Right lobe of liver (tissue), 6 donors: ENCODE measurements at regions not wholly inside any gene's neighbourhood (a gene's known extent, or its start where the extent isn't known, plus 50 kb on each side); places are given as distances from the start of the nearest gene placed in this dataset.

ENCODE experiments used
- ATAC-seq, 4 donors: fragments of 200-7000 bp; cut with Tn5 transposase; one replicate each; pipeline ENCODE4 v1.9.1; 2020; ENCODE audit warnings: mild to moderate bottlenecking in 4 of 4, moderate library complexity in 4 of 4
- DNase-seq, 3 donors: peaks; one replicate each; pipeline ENCODE4 v3.0.0-alpha.2; 2020
- H3K27ac ChIP-seq, 3 donors: fragments of 200-600 bp; one replicate each; pipeline ENCODE4 v1.8.0; 2022
- H3K27me3 ChIP-seq, 2 donors: fragments of 200-600 bp; one replicate each; pipeline ENCODE4 v1.8.0; 2022
- H3K36me3 ChIP-seq, 4 donors: fragments of 200-600 bp; sonication (generic) in 1 of 4; one replicate each; pipeline versions ENCODE4 v1.5.1 to v1.8.0; 2017 to 2022; ENCODE audit warnings: control low read depth in 1 of 4
- H3K4me1 ChIP-seq, 4 donors: fragments of 200-600 bp; sonication (generic) in 1 of 4; one replicate each; pipeline versions ENCODE4 v1.5.1 to v1.8.0; 2017 to 2022; ENCODE audit warnings: control low read depth in 1 of 4
- H3K4me3 ChIP-seq, 3 donors: fragments of 200-600 bp; one replicate each; pipeline ENCODE4 v1.8.0; 2022
- H3K9me3 ChIP-seq, 4 donors: fragments of 200-600 bp; sonication (generic) in 1 of 4; one replicate each; pipeline versions ENCODE4 v1.5.1 to v1.8.0; 2017 to 2022; ENCODE audit warnings: control low read depth in 1 of 4
- CTCF ChIP-seq, 4 donors: fragments of 200-600 bp in 3 of 4; fragments of 450-650 bp in 1 of 4; IDR thresholded peaks; one replicate each; pipeline versions ENCODE4 v1.5.1 to v1.8.0; 2016 to 2022; ENCODE audit warnings: antibody characterized with exemption in 4 of 4, mild to moderate bottlenecking in 2 of 4
- POLR2A ChIP-seq: fragments of 450-650 bp; IDR thresholded peaks from one replicate; pipeline ENCODE4 v1.6.1; 2017; ENCODE audit warnings: antibody characterized with exemption, mild to moderate bottlenecking
- whole genome bisulfite sequencing: methylation state at CpG from one replicate; pipeline ENCODE4 v1.1.6; 2018; ENCODE audit warnings: low coverage, low lambda C conversion rate; ENCODE audit not compliant: insufficient coverage; ENCODE audit errors: missing lambda C conversion rate; 5-methylcytosine and 5-hydroxymethylcytosine counted together
- intact Hi-C, 2 donors: fragments of 100-400 bp; cut with DNase I; formaldehyde crosslinking; loops; one replicate each; pipeline versions ENCODE4 v1.11.2 to v1.14.1; 2022
- donor health status: DM: no; HTN: yes; CAD: no.
- donor health status: DM: no; HTN: no; CAD: no.
- donor health status: DM: no; HTN: no; CAD: no.
- donor health status: DM: no; HTN: yes; CAD: no.
- donor health status: DM: no; HTN: yes; CAD: no.

- no peaks in the 10 kb centered on the region for H3K27me3 ChIP-seq
- ATAC-seq, result peak in 3 of 4 donors; percentile 33 to 72 (median 72)
- H3K9me3 ChIP-seq, result no peaks in the 10 kb centered on the region
- no peak for DNase-seq
- WGBS, result 29% methylated on average over 4 of the region's 4 CpGs
- no peaks in the 10 kb centered on the region for H3K36me3 ChIP-seq
- H3K4me3 ChIP-seq, result no peak overlapping the region
- H3K27ac ChIP-seq, result peak overlapping the region in 1 of 3 donors; percentile 33
- TF ChIP-seq CTCF (IDR thresholded peaks at IDR 0.05), result no peak
- no peak for TF ChIP-seq POLR2A
- intact Hi-C loops, result no loop called here
- H3K4me1 ChIP-seq, result no peaks in the 10 kb centered on the region
These were observed 113.9 kb downstream of the CT47B1 start for GRCh38 chrX:120761810-120762209.

- TF ChIP-seq CTCF (IDR thresholded peaks at IDR 0.05), result no peak
- TF ChIP-seq POLR2A, result no peak
- Histone ChIP-seq H3K27me3 (no peaks in the 10 kb centered on the region), H3K4me3 (no peak overlapping the region), H3K27ac (no peak overlapping the region), H3K9me3 (no peaks in the 10 kb centered on the region), H3K4me1 (peaks cover 0 to 12% (median 0%) of the 10 kb centered on the region in 4 donors), H3K36me3 (no peaks in the 10 kb centered on the region)
- ATAC-seq (no peak), DNase-seq (no peak)
- intact Hi-C loops, result no loop called here
- WGBS, result 86% methylated on average over 1 of the region's 1 CpG
These were observed 116.0 kb downstream of the CT47B1 start for GRCh38 chrX:120759685-120760084.

- Histone ChIP-seq H3K27ac (peak overlapping the region in 2 of 3 donors; percentile 44 to 65), H3K4me1 (peaks cover 0 to 15% (median 0%) of the 10 kb centered on the region in 4 donors), H3K36me3 (no peaks in the 10 kb centered on the region), H3K4me3 (no peak overlapping the region), H3K9me3 (no peaks in the 10 kb centered on the region), H3K27me3 (no peaks in the 10 kb centered on the region)
- ATAC-seq (peak; percentile 70 to 90 (median 72)), DNase-seq (peak in 2 of 3 donors; percentile 53 to 55)
- 9% methylated on average over 1 of the region's 1 CpG for WGBS
- TF ChIP-seq POLR2A, result no peak
- TF ChIP-seq CTCF (IDR thresholded peaks at IDR 0.05), result no peak
- intact Hi-C loops, result no loop called here
These were observed 120.4 kb downstream of the CT47B1 start for GRCh38 chrX:120755066-120755846.

- ATAC-seq, result peak in 3 of 4 donors; percentile 21 to 65 (median 24)
- 34% methylated on average over 6 of the region's 10 CpGs for WGBS
These were observed 122.0 kb downstream of the CT47B1 start for GRCh38 chrX:120753413-120754251.

More at GRCh38 chrX:120753413-120754251, 122.0 kb downstream of the CT47B1 start:
- Histone ChIP-seq H3K4me3 (peak overlapping the region in 1 of 3 donors; percentile 41), H3K36me3 (no peaks in the 10 kb centered on the region), H3K4me1 (peaks cover 0 to 15% (median 0%) of the 10 kb centered on the region in 4 donors), H3K27ac (peak overlapping the region in 1 of 3 donors; percentile 65), H3K27me3 (no peaks in the 10 kb centered on the region), H3K9me3 (no peaks in the 10 kb centered on the region)
- intact Hi-C loops, result no loop called here
- TF ChIP-seq CTCF (IDR thresholded peaks at IDR 0.05) (no peak), POLR2A (no peak)
- no peak for DNase-seq
